Endothelial cell of umbilical vein (primary cell): ENCODE measurements at regions not wholly inside any gene's neighbourhood (a gene's known extent, or its start where the extent isn't known, plus 50 kb on each side); places are given as distances from the start of the nearest gene placed in this dataset.

ENCODE experiments used
- BruUV-seq: library from RNA; stranded (reverse); fragments of 400-500 nt; replicated peaks from 2 replicates; lab custom pipeline; 2021; lab: Mats Ljungman, UMichigan
- CTCF ChIA-PET: fragments of 300-600, 350-600 bp; sonication (Branson Sonifier 250); formaldehyde crosslinking; loops from one replicate; lab custom pipeline; 2021; ENCODE audit warnings: antibody characterized with exemption, inconsistent platforms; lab: Charles Lee
- POLR2A ChIA-PET: fragments of 300-600, 350-600 bp; sonication (Branson Sonifier 250); formaldehyde crosslinking; loops from one replicate; lab custom pipeline; 2021; ENCODE audit warnings: antibody characterized with exemption, inconsistent platforms; lab: Charles Lee
- DNase-seq: peaks from one replicate; pipeline ENCODE4 v3.0.0-alpha.2; 2011; ENCODE audit warnings: low read depth, low spot score
- FAIRE-seq: peaks from 2 replicates; lab custom pipeline; 2011; peaks lifted over from hg19 to GRCh38; lab: Jason Lieb, UNC
- H2AFZ ChIP-seq: 2 replicates; pipeline ENCODE4 v1.6.0; 2012; ENCODE audit warnings: low read depth, low read length, control low read depth, inconsistent platforms
- H3K27ac ChIP-seq: 2 replicates; pipeline ENCODE4 v1.5.1; 2011; ENCODE audit warnings: low read depth, mild to moderate bottlenecking, control low read depth, low read length, moderate library complexity; ENCODE audit not compliant: insufficient read depth
- H3K27me3 ChIP-seq, 2 experiments: 2 replicates each; pipeline versions ENCODE4 v1.6.0 to v1.6.1; 2011; ENCODE audit warnings: low read length in 2 of 2, mixed read lengths in 1 of 2; ENCODE audit not compliant: control insufficient read depth in 2 of 2, insufficient read depth in 2 of 2
- H3K36me3 ChIP-seq, 2 experiments: 2 replicates in 1 of 2; 3 replicates in 1 of 2; pipeline ENCODE4 v1.5.1; 2011; ENCODE audit warnings: low read length in 2 of 2, mild to moderate bottlenecking in 1 of 2, moderate library complexity in 1 of 2; ENCODE audit not compliant: control insufficient read depth in 2 of 2, insufficient read depth in 2 of 2; ENCODE audit errors: extremely low read depth in 1 of 2
- H3K4me1 ChIP-seq: 3 replicates; pipeline ENCODE4 v1.5.1; 2011; ENCODE audit warnings: mild to moderate bottlenecking, low read length; ENCODE audit not compliant: control insufficient read depth, insufficient read depth; ENCODE audit errors: extremely low read depth
- H3K4me2 ChIP-seq: 2 replicates; pipeline ENCODE4 v1.6.1; 2011; ENCODE audit warnings: low read length, control low read depth, mixed read lengths; ENCODE audit not compliant: insufficient read depth
- H3K4me3 ChIP-seq, 3 experiments: fragments of 200-600 bp in 1 of 3; sonication (generic), shearing (Covaris generic) in 1 of 3; replicated peaks in 1 of 3; 2 replicates each; pipeline ENCODE4 v1.5.1; 2011 to 2016; ENCODE audit warnings: control low read depth in 3 of 3, low read length in 3 of 3, mild to moderate bottlenecking in 2 of 3, inconsistent platforms in 1 of 3, low read depth in 1 of 3, moderate library complexity in 1 of 3; ENCODE audit not compliant: insufficient read depth in 1 of 3
- H3K79me2 ChIP-seq: 2 replicates; pipeline ENCODE4 v1.6.0; 2012; ENCODE audit warnings: low read length, inconsistent platforms; ENCODE audit not compliant: control insufficient read depth, insufficient read depth
- H3K9ac ChIP-seq: replicated peaks from 2 replicates; pipeline ENCODE3; 2011; ENCODE audit warnings: low read length, control low read depth; ENCODE audit not compliant: insufficient read depth; ENCODE audit errors: extremely low read depth
- H3K9me1 ChIP-seq: replicated peaks from 3 replicates; pipeline ENCODE4 v1.6.0; 2011; ENCODE audit warnings: mild to moderate bottlenecking, low read length; ENCODE audit not compliant: control insufficient read depth, insufficient read depth; ENCODE audit errors: extremely low read depth
- H3K9me3 ChIP-seq: replicated peaks from 2 replicates; pipeline ENCODE4 v1.5.1; 2012; ENCODE audit warnings: low read length, inconsistent platforms; ENCODE audit not compliant: control insufficient read depth, insufficient read depth
- H4K20me1 ChIP-seq: replicated peaks from 2 replicates; pipeline ENCODE3; 2011; ENCODE audit warnings: mild to moderate bottlenecking, low read length; ENCODE audit not compliant: control insufficient read depth, insufficient read depth; ENCODE audit errors: extremely low read depth
- CTCF ChIP-seq, 2 donors: IDR thresholded peaks; 1 replicate in 1 of 2; 2 replicates in 1 of 2; pipeline ENCODE4 v1.5.1; 2011; ENCODE audit warnings: low read length in 2 of 2, mild to moderate bottlenecking in 2 of 2, moderate library complexity in 2 of 2, control low read depth in 1 of 2, inconsistent platforms in 1 of 2, low read depth in 1 of 2; ENCODE audit not compliant: insufficient read depth in 1 of 2; ENCODE audit errors: extremely low read depth in 1 of 2
- EZH2 ChIP-seq: IDR thresholded peaks from 2 replicates; pipeline ENCODE4 v1.6.1; 2012; ENCODE audit warnings: borderline replicate concordance, low read depth, mild to moderate bottlenecking, moderate library complexity, low read length, inconsistent platforms; ENCODE audit not compliant: severe bottlenecking
- FOS ChIP-seq: IDR thresholded peaks from 2 replicates; pipeline ENCODE4 v1.6.1; 2011; ENCODE audit warnings: mild to moderate bottlenecking, low read length, moderate library complexity, borderline replicate concordance; ENCODE audit not compliant: insufficient read depth
- GATA2 ChIP-seq: IDR thresholded peaks from 2 replicates; pipeline ENCODE4 v1.7.0; 2011; ENCODE audit warnings: low read depth, mild to moderate bottlenecking, moderate library complexity, mixed read lengths, low read length; ENCODE audit not compliant: insufficient read length, insufficient read depth
- JUN ChIP-seq: IDR thresholded peaks from 2 replicates; pipeline ENCODE4 v1.6.1; 2011; ENCODE audit warnings: borderline replicate concordance, low read depth; ENCODE audit not compliant: insufficient read length, insufficient read depth
- MYC ChIP-seq: IDR thresholded peaks from one replicate; pipeline ENCODE4 v1.6.1; 2011; ENCODE audit warnings: mild to moderate bottlenecking, low read depth, low read length
- dilution Hi-C: fragments of 300-500 bp; cut with MboI; formaldehyde crosslinking; loops from one replicate; pipeline ENCODE4 v1.15.0; 2019; ENCODE audit warnings: low sequenced_read_pairs; ENCODE audit not compliant: extremely low pct_ligation_motif_present
- intact Hi-C: fragments of 100-400 bp; cut with micrococcal nuclease; formaldehyde crosslinking; loops from one replicate; pipeline ENCODE4 v1.10.0; 2022
- TF ChIP-seq, protein P1 (sequence below): IDR thresholded peaks from 2 replicates; pipeline ENCODE4 v1.6.1; 2011; ENCODE audit not compliant: insufficient read depth, insufficient read length

- Histone ChIP-seq H3K27me3 (no peaks in the 10 kb centered on the region), H2AFZ (no peak overlapping the region), H3K9me3 (no peaks in the 10 kb centered on the region), H3K79me2 (no peaks in the 10 kb centered on the region), H3K4me2 (no peak overlapping the region), H3K36me3 (no peaks in the 10 kb centered on the region), H3K4me1 (peaks cover 39% of the 10 kb centered on the region), H3K4me3 (no peak overlapping the region), H3K27ac (no peak overlapping the region), H3K9me1 (no peaks in the 10 kb centered on the region), H3K9ac (no peak overlapping the region), H4K20me1 (no peaks in the 10 kb centered on the region)
- CTCF ChIA-PET: interaction anchor here (1.0 to 1.6 kb wide), 2 partner anchors 42 to 78 kb away, joined by 3 read pairs; no protein-coding TSS in a partner anchor
- POLR2A ChIA-PET: interaction anchor here (0.8 kb wide), 1 partner anchor 131 kb away, joined by 4 read pairs; no protein-coding TSS in a partner anchor
- intact Hi-C loops (loop anchor here (10.0 kb wide), 1 partner anchor 375 kb away; no protein-coding TSS in a partner anchor), dilution Hi-C loops (no loop called here)
- TF ChIP-seq EZH2 (no peak), JUN (no peak), MYC (no peak), FOS (no peak), CTCF (IDR thresholded peaks at IDR 0.05; ENCODE audit: extremely low read depth in 1 of 2, insufficient read depth in 1 of 2, low read depth in 1 of 2, low read length in 2 of 2) (no peak), GATA2 (no peak)
- TF ChIP-seq, protein P1, sequence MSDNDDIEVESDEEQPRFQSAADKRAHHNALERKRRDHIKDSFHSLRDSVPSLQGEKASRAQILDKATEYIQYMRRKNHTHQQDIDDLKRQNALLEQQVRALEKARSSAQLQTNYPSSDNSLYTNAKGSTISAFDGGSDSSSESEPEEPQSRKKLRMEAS: no peak
- BruUV-seq: no TSS peak
- no peak for FAIRE-seq
- no peak for DNase-seq
Observed at GRCh38 chr1:58890113-58890512, 106.3 kb upstream of the JUN start.
